ENCODE measurements at regions not wholly inside any gene's neighbourhood (a gene's known extent, or its start where the extent isn't known, plus 50 kb on each side); places are given as distances from the start of the nearest gene placed in this dataset.

- no peak for DNase-seq (ENCODE audit: low spot score)
- no peaks in the 10 kb centered on the region for H3K27me3 ChIP-seq (ENCODE audit: control insufficient read depth in 4 of 4, insufficient read depth in 4 of 4, low read length in 3 of 4)
- WGBS: 89% methylated on average over 2 of the region's 2 CpGs
- no peaks in the 10 kb centered on the region for H3K36me3 ChIP-seq (ENCODE audit: control insufficient read depth in 4 of 4, insufficient read depth in 3 of 4, low read depth in 1 of 4, low read length in 3 of 4)
- no peak for TF ChIP-seq CTCF (IDR thresholded peaks at IDR 0.05; ENCODE audit: low read depth, low read length, missing input control)
- TF ChIP-seq FOXA2 (IDR thresholded peaks at IDR 0.05): no peak
- TF ChIP-seq YY1 (IDR thresholded peaks at IDR 0.05): no peak
- no peak for TF ChIP-seq RAD21 (IDR thresholded peaks at IDR 0.05)
- no peaks in the 10 kb centered on the region for H3K9me3 ChIP-seq (ENCODE audit: control insufficient read depth in 4 of 4, low read length in 3 of 4)
- H3K27ac ChIP-seq (ENCODE audit: low read depth in 1 of 2, low read length in 2 of 2): no peak overlapping the region
- no peak overlapping the region for H3K9ac ChIP-seq (ENCODE audit: low read depth in 1 of 2, low read length in 2 of 2)
- H3K4me1 ChIP-seq (ENCODE audit: control insufficient read depth in 4 of 4, insufficient read depth in 4 of 4, low read length in 3 of 4): no peaks in the 10 kb centered on the region
- no peak overlapping the region for H3K4me3 ChIP-seq (ENCODE audit: low read depth in 1 of 3, low read length in 3 of 3)
Observed at GRCh38 chr9:16930578-16930977, 60.1 kb upstream of the BNC2 start.

- no peak for TF ChIP-seq HNF4G (IDR thresholded peaks at IDR 0.05)
- no peak for TF ChIP-seq EGR1 (IDR thresholded peaks at IDR 0.05; ENCODE audit: low read depth in 2 of 2)
- no peak for TF ChIP-seq GABPA (IDR thresholded peaks at IDR 0.05 in 1 of 2, conservative IDR thresholded peaks at IDR 0.05 in 1 of 2)
- no peak for TF ChIP-seq TAF1 (conservative IDR thresholded peaks at IDR 0.05)
- TF ChIP-seq CTCF (IDR thresholded peaks at IDR 0.05; ENCODE audit: low read depth, low read length, missing input control): no peak
- TF ChIP-seq, protein P1, sequence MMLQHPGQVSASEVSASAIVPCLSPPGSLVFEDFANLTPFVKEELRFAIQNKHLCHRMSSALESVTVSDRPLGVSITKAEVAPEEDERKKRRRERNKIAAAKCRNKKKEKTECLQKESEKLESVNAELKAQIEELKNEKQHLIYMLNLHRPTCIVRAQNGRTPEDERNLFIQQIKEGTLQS (IDR thresholded peaks at IDR 0.05): no peak
- no peak for TF ChIP-seq MAX (IDR thresholded peaks at IDR 0.05)
- TF ChIP-seq RXRA (IDR thresholded peaks at IDR 0.05): no peak
- no peak for TF ChIP-seq SP1 (IDR thresholded peaks at IDR 0.05)
- no peaks in the 10 kb centered on the region for H3K36me3 ChIP-seq (ENCODE audit: control insufficient read depth in 4 of 4, insufficient read depth in 3 of 4, low read depth in 1 of 4, low read length in 3 of 4)
- DNase-seq (ENCODE audit: low spot score): no peak
- H3K4me1 ChIP-seq (ENCODE audit: control insufficient read depth in 4 of 4, insufficient read depth in 4 of 4, low read length in 3 of 4): no peaks in the 10 kb centered on the region
- H3K27ac ChIP-seq (ENCODE audit: low read depth in 1 of 2, low read length in 2 of 2): no peak overlapping the region
- WGBS: 82% methylated on average over 5 of the region's 5 CpGs
- H3K9ac ChIP-seq (ENCODE audit: low read depth in 1 of 2, low read length in 2 of 2): no peak overlapping the region
- H3K9me3 ChIP-seq (ENCODE audit: control insufficient read depth in 4 of 4, low read length in 3 of 4): no peaks in the 10 kb centered on the region
- no peak overlapping the region for H3K4me3 ChIP-seq (ENCODE audit: low read depth in 1 of 3, low read length in 3 of 3)
- no peaks in the 10 kb centered on the region for H3K27me3 ChIP-seq (ENCODE audit: control insufficient read depth in 4 of 4, insufficient read depth in 4 of 4, low read length in 3 of 4)
Observed at GRCh38 chr9:16928179-16928945, 57.9 kb upstream of the BNC2 start.

- Histone ChIP-seq H3K36me3 (ENCODE audit: control insufficient read depth in 4 of 4, insufficient read depth in 3 of 4, low read depth in 1 of 4, low read length in 3 of 4) (no peaks in the 10 kb centered on the region), H3K9me3 (ENCODE audit: control insufficient read depth in 4 of 4, low read length in 3 of 4) (no peaks in the 10 kb centered on the region), H3K4me1 (ENCODE audit: control insufficient read depth in 4 of 4, insufficient read depth in 4 of 4, low read length in 3 of 4) (no peaks in the 10 kb centered on the region), H3K27ac (ENCODE audit: low read depth in 1 of 2, low read length in 2 of 2) (no peak overlapping the region), H3K9ac (ENCODE audit: low read depth in 1 of 2, low read length in 2 of 2) (no peak overlapping the region), H3K4me3 (ENCODE audit: low read depth in 1 of 3, low read length in 3 of 3) (no peak overlapping the region), H3K27me3 (ENCODE audit: control insufficient read depth in 4 of 4, insufficient read depth in 4 of 4, low read length in 3 of 4) (no peaks in the 10 kb centered on the region)
- 79% methylated on average over 1 of the region's 1 CpG for WGBS
- DNase-seq (ENCODE audit: low spot score): no peak
- no peak for TF ChIP-seq HNF4G (IDR thresholded peaks at IDR 0.05)
- TF ChIP-seq YY1 (IDR thresholded peaks at IDR 0.05): no peak
- no peak for TF ChIP-seq TAF1 (conservative IDR thresholded peaks at IDR 0.05)
- no peak for TF ChIP-seq RAD21 (IDR thresholded peaks at IDR 0.05)
- TF ChIP-seq FOXA2 (IDR thresholded peaks at IDR 0.05): no peak
- no peak for TF ChIP-seq SP1 (IDR thresholded peaks at IDR 0.05)
- TF ChIP-seq, protein P2, sequence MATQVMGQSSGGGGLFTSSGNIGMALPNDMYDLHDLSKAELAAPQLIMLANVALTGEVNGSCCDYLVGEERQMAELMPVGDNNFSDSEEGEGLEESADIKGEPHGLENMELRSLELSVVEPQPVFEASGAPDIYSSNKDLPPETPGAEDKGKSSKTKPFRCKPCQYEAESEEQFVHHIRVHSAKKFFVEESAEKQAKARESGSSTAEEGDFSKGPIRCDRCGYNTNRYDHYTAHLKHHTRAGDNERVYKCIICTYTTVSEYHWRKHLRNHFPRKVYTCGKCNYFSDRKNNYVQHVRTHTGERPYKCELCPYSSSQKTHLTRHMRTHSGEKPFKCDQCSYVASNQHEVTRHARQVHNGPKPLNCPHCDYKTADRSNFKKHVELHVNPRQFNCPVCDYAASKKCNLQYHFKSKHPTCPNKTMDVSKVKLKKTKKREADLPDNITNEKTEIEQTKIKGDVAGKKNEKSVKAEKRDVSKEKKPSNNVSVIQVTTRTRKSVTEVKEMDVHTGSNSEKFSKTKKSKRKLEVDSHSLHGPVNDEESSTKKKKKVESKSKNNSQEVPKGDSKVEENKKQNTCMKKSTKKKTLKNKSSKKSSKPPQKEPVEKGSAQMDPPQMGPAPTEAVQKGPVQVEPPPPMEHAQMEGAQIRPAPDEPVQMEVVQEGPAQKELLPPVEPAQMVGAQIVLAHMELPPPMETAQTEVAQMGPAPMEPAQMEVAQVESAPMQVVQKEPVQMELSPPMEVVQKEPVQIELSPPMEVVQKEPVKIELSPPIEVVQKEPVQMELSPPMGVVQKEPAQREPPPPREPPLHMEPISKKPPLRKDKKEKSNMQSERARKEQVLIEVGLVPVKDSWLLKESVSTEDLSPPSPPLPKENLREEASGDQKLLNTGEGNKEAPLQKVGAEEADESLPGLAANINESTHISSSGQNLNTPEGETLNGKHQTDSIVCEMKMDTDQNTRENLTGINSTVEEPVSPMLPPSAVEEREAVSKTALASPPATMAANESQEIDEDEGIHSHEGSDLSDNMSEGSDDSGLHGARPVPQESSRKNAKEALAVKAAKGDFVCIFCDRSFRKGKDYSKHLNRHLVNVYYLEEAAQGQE (IDR thresholded peaks at IDR 0.05): no peak
Observed at GRCh38 chr9:16925426-16925825, 55.0 kb upstream of the BNC2 start.
